GM18909 (cell line): ENCODE measurements at regions not wholly inside any gene's neighbourhood (a gene's known extent, or its start where the extent isn't known, plus 50 kb on each side); places are given as distances from the start of the nearest gene placed in this dataset.
"Not testable (repeated sequence)": the region's sequence is repeated elsewhere in the genome, so short reads cannot be mapped to it uniquely, and the experiment has no call there.

Source experiments
- ATAC-seq: cut with Tn5 transposase; IDR thresholded peaks from one replicate; pipeline ENCODE4 v1.9.1; 2021; ENCODE audit warnings: mild to moderate bottlenecking; ENCODE audit not compliant: unreplicated experiment, poor library complexity

DNA sequence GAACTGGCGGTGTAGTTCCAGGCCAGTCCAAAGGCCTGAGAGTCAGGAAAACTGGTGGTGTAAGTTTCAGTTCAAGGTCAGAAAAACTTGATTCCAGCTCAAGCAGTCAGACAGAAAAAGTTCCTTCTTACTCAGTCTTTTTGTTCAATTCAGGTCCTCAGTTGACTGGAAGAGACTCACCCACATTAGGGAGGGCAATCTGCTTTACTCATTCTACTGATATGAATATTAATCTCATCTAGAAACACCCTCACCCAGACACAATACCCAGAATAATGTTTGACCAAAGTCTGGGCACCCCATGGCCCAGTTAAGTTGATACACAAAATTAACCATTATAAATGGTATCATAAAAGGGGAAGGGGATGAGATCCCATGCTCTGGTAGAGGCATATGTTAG, 50.1 kb upstream of the LTA4H start:
- no peak for ATAC-seq

DNA sequence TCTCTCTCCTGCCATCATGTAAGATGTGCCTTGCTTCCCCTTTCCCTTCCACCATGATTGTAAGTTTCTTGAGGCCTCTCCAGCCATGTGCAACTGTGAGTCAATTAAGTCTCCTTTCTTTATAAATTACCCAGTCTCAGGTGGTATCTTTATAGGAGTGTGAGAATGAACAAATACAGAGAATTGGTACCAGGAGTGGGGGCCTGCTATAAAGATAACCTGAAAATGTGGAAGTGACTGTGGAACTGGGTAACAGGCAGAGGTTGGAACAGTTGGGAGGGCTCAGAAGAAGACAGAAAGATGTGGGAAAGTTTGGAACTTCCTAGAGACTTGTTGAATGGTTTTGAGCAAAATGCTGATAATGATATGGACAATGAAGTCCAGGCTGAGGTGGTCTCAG, 50.8 kb upstream of the LTA4H start:
- not testable (repeated sequence) for ATAC-seq

DNA sequence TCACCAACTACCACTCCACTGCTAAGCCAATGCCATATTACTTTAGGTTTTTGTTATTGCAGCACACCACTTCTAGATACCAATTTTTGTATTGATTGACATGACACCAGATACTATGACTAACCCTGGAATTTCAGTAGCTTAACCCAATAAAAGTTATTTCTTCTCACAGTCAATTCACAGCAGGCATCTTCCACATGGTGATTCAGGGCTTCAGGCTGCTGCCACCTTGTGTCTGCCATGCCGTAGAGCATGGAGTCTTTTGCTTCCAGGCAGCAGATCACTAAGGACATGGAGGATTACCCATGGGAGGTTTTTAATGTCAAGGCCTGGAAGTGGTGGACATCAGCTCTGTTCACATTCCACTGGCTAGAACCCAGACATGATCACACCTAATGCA, 56.4 kb upstream of the LTA4H start:
- ATAC-seq: no peak

GRCh38 chr12:96093543-96094196, 58.3 kb upstream of the LTA4H start:
- no peak for ATAC-seq

GRCh38 chr12:96094201-96094600, 58.8 kb upstream of the LTA4H start:
- ATAC-seq: no peak

GRCh38 chr12:96098631-96099030, 63.2 kb upstream of the LTA4H start:
- no peak for ATAC-seq

DNA sequence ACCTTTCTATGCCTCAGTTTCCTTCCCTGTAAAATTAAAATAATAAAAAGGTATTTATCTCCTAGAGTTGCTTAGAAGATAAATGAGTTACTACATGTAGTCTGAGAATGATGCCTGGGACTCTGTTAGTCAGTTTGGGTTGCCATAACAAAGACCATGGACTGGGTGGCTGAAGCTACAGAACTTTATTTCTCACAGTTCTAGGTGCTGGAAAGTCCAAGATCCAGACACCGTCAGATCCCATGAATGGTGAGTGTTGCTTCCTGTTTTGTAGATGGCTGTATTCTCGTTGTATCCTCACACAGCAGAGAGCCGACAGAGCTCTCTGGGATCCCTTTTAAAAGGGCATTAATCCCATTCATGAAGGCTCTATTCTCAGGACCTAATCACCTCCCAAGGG, 64.0 kb upstream of the LTA4H start:
- ATAC-seq: no peak

DNA sequence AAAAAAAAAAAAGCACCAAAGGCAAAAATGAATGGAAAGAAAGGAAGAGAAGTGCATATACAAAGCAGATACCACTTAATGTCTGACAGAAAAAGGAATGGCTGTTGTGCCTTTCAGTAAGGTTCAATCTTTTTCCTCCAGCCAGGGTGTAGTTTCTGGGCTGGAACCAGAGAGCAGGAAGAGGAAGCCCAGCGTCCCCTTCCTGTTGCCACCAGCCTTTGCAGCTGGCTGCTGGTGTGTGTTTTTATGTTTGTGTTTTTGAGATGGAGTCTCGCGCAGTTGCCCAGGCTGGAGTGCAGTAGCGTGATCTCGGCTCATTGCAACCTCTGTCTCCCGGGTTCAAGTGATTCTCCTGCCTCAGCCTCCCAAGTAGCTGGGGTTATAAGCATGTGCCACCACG, 64.6 kb upstream of the LTA4H start:
- ATAC-seq: no peak

GRCh38 chr12:96101806-96102205, 66.4 kb upstream of the LTA4H start:
- no peak for ATAC-seq

DNA sequence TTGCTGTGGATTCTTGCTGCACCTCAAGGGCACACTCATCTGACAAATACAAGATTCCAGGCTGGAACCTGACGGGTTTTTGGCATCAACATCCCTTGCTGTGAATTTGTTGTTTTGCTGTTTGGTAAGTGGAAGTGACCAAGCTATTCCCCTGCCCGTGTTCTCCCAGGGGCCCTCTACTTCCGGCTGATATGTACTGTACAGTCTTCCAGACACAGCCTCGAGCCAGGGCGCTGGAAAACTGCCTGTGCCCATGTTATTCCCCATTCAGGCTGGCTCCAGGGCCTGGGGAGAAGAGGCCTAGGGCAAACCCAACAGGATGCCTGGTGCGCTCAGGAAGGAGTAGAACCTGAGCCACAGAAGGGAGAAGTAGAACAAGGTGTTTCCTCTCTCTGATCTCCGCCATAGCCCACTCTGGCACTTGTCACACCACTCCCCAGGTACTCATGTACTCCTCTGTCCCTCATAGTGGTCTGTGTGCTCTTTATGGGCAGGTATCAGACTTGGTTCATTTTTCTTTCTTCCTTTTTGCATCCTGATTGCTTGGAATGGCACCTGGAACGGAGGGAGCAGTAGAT, 67.8 kb upstream of the LTA4H start:
- no peak for ATAC-seq

- no peak for ATAC-seq
Measured at GRCh38 chr12:96104566-96104965, 69.2 kb upstream of the LTA4H start.

- no peak for ATAC-seq
Measured at GRCh38 chr12:96106137-96106536, 70.8 kb upstream of the LTA4H start.

GRCh38 chr12:96107236-96107635, 71.8 kb upstream of the LTA4H start:
- ATAC-seq: no peak

- no peak for ATAC-seq
Measured at GRCh38 chr12:96108321-96108720, 72.9 kb upstream of the LTA4H start.

DNA sequence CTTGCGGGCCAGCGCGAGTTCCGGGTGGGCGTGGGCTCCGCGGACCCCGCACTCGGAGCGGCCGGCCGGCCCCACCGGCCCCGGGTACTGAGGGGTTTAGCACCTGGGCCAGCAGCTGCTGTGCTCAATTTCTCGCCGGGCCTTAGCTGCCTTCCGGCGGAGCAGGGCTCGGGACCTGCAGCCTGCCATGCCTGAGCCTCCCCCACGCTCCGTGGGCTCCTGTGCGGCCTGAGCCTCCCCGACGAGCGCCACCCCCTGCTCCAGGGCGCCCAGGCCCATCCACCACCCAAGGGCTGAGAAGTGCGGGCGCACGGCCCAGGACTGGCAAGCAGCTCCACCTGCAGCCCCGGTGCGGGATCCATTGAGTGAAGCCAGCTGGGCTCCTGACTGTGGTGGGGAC, 73.6 kb upstream of the LTA4H start:
- ATAC-seq: not testable (repeated sequence)

- ATAC-seq: no peak
Measured at GRCh38 chr12:96112733-96113132, 77.3 kb upstream of the LTA4H start.

DNA sequence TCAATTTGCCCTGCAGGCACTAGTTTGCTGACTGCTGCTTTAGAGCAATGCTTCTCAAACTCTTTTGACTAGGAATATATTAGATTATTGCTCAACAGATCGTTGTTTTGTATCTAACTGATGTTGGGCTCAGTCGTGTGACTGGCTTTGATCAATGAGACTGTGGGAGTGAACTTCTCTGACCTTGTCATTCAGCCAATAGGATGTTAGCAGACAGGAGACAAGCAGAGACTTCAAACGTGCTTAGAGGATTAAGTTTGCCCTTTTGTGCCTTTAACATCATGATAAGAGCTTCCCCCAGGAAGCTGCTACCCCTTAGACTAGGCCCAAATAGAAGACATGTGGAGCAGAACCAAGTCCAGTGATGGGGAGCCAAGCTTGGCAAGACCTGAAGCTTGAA, 76.7 kb upstream of the ELK3 start:
- ATAC-seq: no peak

DNA sequence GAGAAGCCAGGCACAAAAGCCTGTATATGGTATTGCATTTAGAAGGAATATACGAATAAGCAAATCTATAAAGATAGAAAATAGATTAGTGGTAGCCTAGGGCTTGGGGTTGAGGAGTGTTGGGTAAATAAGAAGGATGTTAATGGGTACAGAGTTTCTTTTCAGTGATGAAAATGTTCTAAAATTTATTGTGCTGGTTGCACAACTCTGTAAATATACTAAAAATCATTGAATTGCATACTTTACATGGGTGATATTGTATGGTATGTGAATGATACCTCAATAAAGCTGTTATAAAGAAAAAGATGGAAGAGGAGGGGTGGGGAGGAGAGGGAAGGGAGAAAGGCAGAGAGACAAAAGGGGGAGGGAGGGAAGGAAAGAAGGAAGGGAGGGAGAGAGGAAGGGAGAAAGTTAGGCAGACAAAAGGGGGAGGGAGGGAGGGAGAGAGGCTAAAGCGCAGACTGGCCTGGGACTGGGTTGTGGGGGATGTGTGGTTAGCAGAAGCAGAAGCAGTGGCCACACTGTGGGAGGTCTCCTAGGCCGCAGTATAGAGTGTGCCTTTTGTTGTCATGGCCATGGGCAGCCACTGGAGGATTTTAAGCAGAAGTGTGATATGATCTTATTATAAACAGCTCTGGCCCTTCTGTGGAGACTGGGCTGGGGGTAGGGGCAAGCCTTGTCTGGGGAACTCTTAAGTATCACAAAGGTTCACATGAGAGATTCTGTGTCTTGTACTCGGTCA, 73.6 kb upstream of the ELK3 start:
- ATAC-seq: peak; percentile 73

DNA sequence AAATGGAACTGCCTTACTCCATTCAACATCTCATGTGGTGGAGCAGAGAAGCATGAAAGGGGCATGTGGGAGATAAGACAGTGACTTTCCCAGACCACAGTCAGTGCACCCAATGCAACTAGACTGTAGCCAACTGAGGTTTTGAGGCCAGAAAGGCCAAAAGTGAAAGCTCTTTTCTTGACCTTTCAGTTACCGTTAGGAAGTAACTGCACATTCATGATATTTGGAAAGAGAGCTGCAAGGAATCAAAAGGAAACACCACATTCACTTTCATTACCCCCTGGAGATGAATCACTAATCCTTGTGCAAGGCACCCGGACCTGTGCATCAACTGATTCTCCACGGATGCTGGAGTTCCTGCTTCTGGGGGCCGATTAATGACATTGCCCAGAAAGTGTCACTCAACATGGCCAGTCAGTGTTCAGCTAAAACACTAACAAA, 72.9 kb upstream of the ELK3 start:
- ATAC-seq: peak; percentile 72

DNA sequence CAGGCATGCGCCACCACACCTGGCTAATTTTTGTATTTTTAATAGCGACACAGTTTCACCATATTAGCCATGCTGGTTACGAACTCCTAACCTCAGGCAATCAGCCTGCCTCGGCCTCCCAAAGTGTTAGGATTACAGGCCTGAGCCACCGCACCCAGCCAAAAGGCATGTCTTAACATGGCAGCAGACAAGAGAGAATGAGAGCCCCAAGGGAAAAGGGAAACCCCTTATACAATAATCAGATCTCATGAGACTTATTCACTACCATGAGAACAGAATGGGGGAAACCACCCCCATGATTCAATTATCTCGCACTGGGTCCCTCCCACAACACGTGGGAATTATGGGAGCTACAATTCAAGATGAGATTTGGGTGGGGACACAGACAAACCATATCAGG, 65.9 kb upstream of the ELK3 start:
- ATAC-seq: not testable (repeated sequence)

GRCh38 chr12:96130396-96131059, 63.6 kb upstream of the ELK3 start:
- no peak for ATAC-seq
